ACC112 (cell line): ENCODE measurements at regions not wholly inside any gene's neighbourhood (a gene's known extent, or its start where the extent isn't known, plus 50 kb on each side); places are given as distances from the start of the nearest gene placed in this dataset.
A peak's percentile ranks its signal among the peaks of the same experiment; 100 is the strongest.

Source experiments
- H2AFZ ChIP-seq: fragments of 200-600 bp; sonication (generic); one replicate; pipeline ENCODE4 v1.6.0; 2017; ENCODE audit warnings: antibody characterized with exemption, low read length; ENCODE audit not compliant: unreplicated experiment
- H3K27ac ChIP-seq: fragments of 200-600 bp; sonication (generic); 2 replicates; pipeline ENCODE4 v1.5.1; 2014; ENCODE audit warnings: low read depth, mild to moderate bottlenecking, antibody characterized with exemption, low read length, moderate library complexity
- H3K27me3 ChIP-seq: fragments of 200-600 bp; sonication (generic); 2 replicates; pipeline ENCODE4 v1.6.1; 2014; ENCODE audit warnings: mild to moderate bottlenecking, antibody characterized with exemption, low read length, moderate library complexity, mixed read lengths; ENCODE audit not compliant: insufficient read depth
- H3K36me3 ChIP-seq: fragments of 200-600 bp; sonication (generic); 2 replicates; pipeline ENCODE4 v1.6.1; 2016; ENCODE audit warnings: mild to moderate bottlenecking, antibody characterized with exemption, low read length, moderate library complexity, mixed read lengths; ENCODE audit not compliant: insufficient read depth
- H3K4me1 ChIP-seq: fragments of 200-600 bp; sonication (generic); one replicate; pipeline ENCODE4 v1.6.1; 2016; ENCODE audit warnings: low read length, mixed read lengths; ENCODE audit not compliant: insufficient read depth, unreplicated experiment, control insufficient read depth
- H3K4me3 ChIP-seq: fragments of 200-600 bp; sonication (generic); 2 replicates; pipeline ENCODE4 v1.5.1; 2014; ENCODE audit warnings: mild to moderate bottlenecking, low read depth, low read length
- H3K79me2 ChIP-seq: fragments of 200-600 bp; sonication (generic); one replicate; pipeline ENCODE4 v1.6.0; 2016; ENCODE audit warnings: low read length; ENCODE audit not compliant: control insufficient read depth, unreplicated experiment, insufficient read depth

GRCh38 chr1:63710308-63710707 is 63.5 kb upstream of the ROR1 start:
- H3K79me2 ChIP-seq = no peaks in the 10 kb centered on the region
- H3K27ac ChIP-seq = no peak overlapping the region
- peaks cover 11% of the 10 kb centered on the region for H3K4me1 ChIP-seq
- no peak overlapping the region for H3K4me3 ChIP-seq
- H3K27me3 ChIP-seq = no peaks in the 10 kb centered on the region
- H2AFZ ChIP-seq = no peak overlapping the region
- H3K36me3 ChIP-seq = no peaks in the 10 kb centered on the region

GRCh38 chr1:63710761-63711380 is 62.9 kb upstream of the ROR1 start:
- peaks cover 11% of the 10 kb centered on the region for H3K4me1 ChIP-seq
- H3K27ac ChIP-seq = no peak overlapping the region
- no peaks in the 10 kb centered on the region for H3K36me3 ChIP-seq

GRCh38 chr1:63713041-63713440 is 60.8 kb upstream of the ROR1 start:
- Histone ChIP-seq H3K27ac (no peak overlapping the region), H3K4me1 (peaks cover 16% of the 10 kb centered on the region), H3K4me3 (no peak overlapping the region), H3K79me2 (no peaks in the 10 kb centered on the region), H3K36me3 (no peaks in the 10 kb centered on the region), H2AFZ (no peak overlapping the region), H3K27me3 (no peaks in the 10 kb centered on the region)

More at GRCh38 chr1:63710761-63711380, 62.9 kb upstream of the ROR1 start:
- H3K27me3 ChIP-seq = no peaks in the 10 kb centered on the region
- H2AFZ ChIP-seq = no peak overlapping the region
- H3K4me3 ChIP-seq = no peak overlapping the region
- H3K79me2 ChIP-seq = no peaks in the 10 kb centered on the region

GRCh38 chr1:63713627-63714481 is 60.0 kb upstream of the ROR1 start:
- no peaks in the 10 kb centered on the region for H3K36me3 ChIP-seq
- H3K4me1 ChIP-seq = peaks cover 16% of the 10 kb centered on the region
- H3K27me3 ChIP-seq = no peaks in the 10 kb centered on the region
- no peak overlapping the region for H2AFZ ChIP-seq
- H3K27ac ChIP-seq = peak overlapping the region; percentile 24; the same call in 1 of the 2 replicates
- no peak overlapping the region for H3K4me3 ChIP-seq
- no peaks in the 10 kb centered on the region for H3K79me2 ChIP-seq

- Histone ChIP-seq H3K27me3 (no peaks in the 10 kb centered on the region), H3K27ac (no peak overlapping the region), H3K79me2 (no peaks in the 10 kb centered on the region), H3K36me3 (no peaks in the 10 kb centered on the region), H3K4me1 (peaks cover 16% of the 10 kb centered on the region), H3K4me3 (no peak overlapping the region), H2AFZ (no peak overlapping the region)
These were observed 59.4 kb upstream of the ROR1 start for GRCh38 chr1:63714482-63714760.

GRCh38 chr1:63717511-63718065 is 56.2 kb upstream of the ROR1 start:
- Histone ChIP-seq H3K27ac (no peak overlapping the region), H2AFZ (no peak overlapping the region), H3K27me3 (no peaks in the 10 kb centered on the region)

GRCh38 chr1:63718541-63718970 is 55.3 kb upstream of the ROR1 start:
- Histone ChIP-seq H3K79me2 (no peaks in the 10 kb centered on the region), H3K27me3 (no peaks in the 10 kb centered on the region), H3K36me3 (no peaks in the 10 kb centered on the region), H3K27ac (no peak overlapping the region), H3K4me1 (peaks cover 33% of the 10 kb centered on the region), H3K4me3 (no peak overlapping the region), H2AFZ (no peak overlapping the region)

More at GRCh38 chr1:63717511-63718065, 56.2 kb upstream of the ROR1 start:
- Histone ChIP-seq H3K4me3 (no peak overlapping the region), H3K4me1 (peaks cover 29% of the 10 kb centered on the region), H3K36me3 (no peaks in the 10 kb centered on the region), H3K79me2 (no peaks in the 10 kb centered on the region)

- Histone ChIP-seq H3K79me2 (no peaks in the 10 kb centered on the region), H3K4me3 (no peak overlapping the region), H3K27ac (0 out of 2 replicates have a peak overlapping the region, but pooled peaks have one; percentile 4), H3K27me3 (no peaks in the 10 kb centered on the region), H3K4me1 (peaks cover 27% of the 10 kb centered on the region), H3K36me3 (no peaks in the 10 kb centered on the region), H2AFZ (no peak overlapping the region)
These were observed 52.2 kb upstream of the ROR1 start for GRCh38 chr1:63721531-63722189.

- Histone ChIP-seq H3K4me3 (no peak overlapping the region), H3K4me1 (peaks cover 24% of the 10 kb centered on the region), H3K79me2 (no peaks in the 10 kb centered on the region), H2AFZ (no peak overlapping the region), H3K27me3 (no peaks in the 10 kb centered on the region), H3K27ac (no peak overlapping the region), H3K36me3 (no peaks in the 10 kb centered on the region)
These were observed 50.2 kb upstream of the ROR1 start for GRCh38 chr1:63723602-63724001.
